ENCODE measurements at regions not wholly inside any gene's neighbourhood (a gene's known extent, or its start where the extent isn't known, plus 50 kb on each side); places are given as distances from the start of the nearest gene placed in this dataset.

- no peak overlapping the region for H3K4me3 ChIP-seq
- no peaks in the 10 kb centered on the region for H3K36me3 ChIP-seq
- no peaks in the 10 kb centered on the region for H3K4me1 ChIP-seq (replicated peaks)
- no peaks in the 10 kb centered on the region for H3K9me3 ChIP-seq
- H3K27me3 ChIP-seq (replicated peaks; ENCODE audit: insufficient read depth), result no peaks in the 10 kb centered on the region
- no peak for DNase-seq (ENCODE audit: low spot score)
- intact Hi-C loops (cut with DNase I), result no loop called here
- TF ChIP-seq POLR2A (IDR thresholded peaks at IDR 0.05) (no peak), POLR2AphosphoS5 (IDR thresholded peaks at IDR 0.05) (no peak)
- TF ChIP-seq, protein P1, sequence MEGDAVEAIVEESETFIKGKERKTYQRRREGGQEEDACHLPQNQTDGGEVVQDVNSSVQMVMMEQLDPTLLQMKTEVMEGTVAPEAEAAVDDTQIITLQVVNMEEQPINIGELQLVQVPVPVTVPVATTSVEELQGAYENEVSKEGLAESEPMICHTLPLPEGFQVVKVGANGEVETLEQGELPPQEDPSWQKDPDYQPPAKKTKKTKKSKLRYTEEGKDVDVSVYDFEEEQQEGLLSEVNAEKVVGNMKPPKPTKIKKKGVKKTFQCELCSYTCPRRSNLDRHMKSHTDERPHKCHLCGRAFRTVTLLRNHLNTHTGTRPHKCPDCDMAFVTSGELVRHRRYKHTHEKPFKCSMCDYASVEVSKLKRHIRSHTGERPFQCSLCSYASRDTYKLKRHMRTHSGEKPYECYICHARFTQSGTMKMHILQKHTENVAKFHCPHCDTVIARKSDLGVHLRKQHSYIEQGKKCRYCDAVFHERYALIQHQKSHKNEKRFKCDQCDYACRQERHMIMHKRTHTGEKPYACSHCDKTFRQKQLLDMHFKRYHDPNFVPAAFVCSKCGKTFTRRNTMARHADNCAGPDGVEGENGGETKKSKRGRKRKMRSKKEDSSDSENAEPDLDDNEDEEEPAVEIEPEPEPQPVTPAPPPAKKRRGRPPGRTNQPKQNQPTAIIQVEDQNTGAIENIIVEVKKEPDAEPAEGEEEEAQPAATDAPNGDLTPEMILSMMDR (IDR thresholded peaks at IDR 0.05), result no peak
- 85% methylated on average over 2 of the region's 2 CpGs for WGBS
- no peak overlapping the region for H3K27ac ChIP-seq
These were observed 220.1 kb downstream of the IRS1 start for GRCh38 chr2:226579519-226579918.

- no peaks in the 10 kb centered on the region for H3K36me3 ChIP-seq
These were observed 220.7 kb downstream of the IRS1 start for GRCh38 chr2:226578879-226579278.

GRCh38 chr2:226578373-226578772, 221.2 kb downstream of the IRS1 start:
- Histone ChIP-seq H3K4me3 (no peak overlapping the region), H3K27ac (no peak overlapping the region), H3K9me3 (no peaks in the 10 kb centered on the region), H3K36me3 (no peaks in the 10 kb centered on the region), H3K4me1 (replicated peaks) (no peaks in the 10 kb centered on the region), H3K27me3 (replicated peaks; ENCODE audit: insufficient read depth) (no peaks in the 10 kb centered on the region)
- DNase-seq (ENCODE audit: low spot score), result no peak
- intact Hi-C loops (cut with DNase I), result no loop called here
- 95% methylated on average over 3 of the region's 3 CpGs for WGBS
- TF ChIP-seq, protein P1 (IDR thresholded peaks at IDR 0.05), result no peak
- TF ChIP-seq POLR2A (IDR thresholded peaks at IDR 0.05) (no peak), POLR2AphosphoS5 (IDR thresholded peaks at IDR 0.05) (no peak)

More at GRCh38 chr2:226578879-226579278, 220.7 kb downstream of the IRS1 start:
- H3K27me3 ChIP-seq (replicated peaks; ENCODE audit: insufficient read depth), result no peaks in the 10 kb centered on the region
- intact Hi-C loops (cut with DNase I), result no loop called here
- 88% methylated on average over 1 of the region's 1 CpG for WGBS
- no peak for DNase-seq (ENCODE audit: low spot score)
- TF ChIP-seq, protein P1 (IDR thresholded peaks at IDR 0.05), result no peak
- TF ChIP-seq POLR2AphosphoS5 (IDR thresholded peaks at IDR 0.05) (no peak), POLR2A (IDR thresholded peaks at IDR 0.05) (no peak)
- H3K4me3 ChIP-seq, result no peak overlapping the region
- no peak overlapping the region for H3K27ac ChIP-seq
- H3K9me3 ChIP-seq, result no peaks in the 10 kb centered on the region
- no peaks in the 10 kb centered on the region for H3K4me1 ChIP-seq (replicated peaks)

DNA sequence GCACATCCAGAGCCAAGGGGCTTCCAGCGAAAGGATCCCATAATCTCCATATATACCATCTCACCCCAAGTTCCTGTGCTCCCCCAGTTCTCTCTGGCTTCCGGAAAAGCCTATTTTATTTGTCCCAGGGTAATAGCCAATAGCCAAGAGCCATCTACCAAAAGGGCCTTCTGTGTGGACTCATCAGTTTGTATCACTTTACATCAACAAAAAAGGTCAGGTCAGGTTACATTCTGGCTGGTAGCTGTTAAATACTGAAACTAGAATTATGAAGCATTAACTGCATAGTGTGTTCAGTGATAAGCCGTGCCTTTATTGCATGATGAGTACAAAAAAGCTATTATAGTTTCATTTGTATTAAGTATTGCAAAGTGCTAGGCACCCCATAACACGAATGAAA, 223.7 kb downstream of the IRS1 start:
- Histone ChIP-seq H3K36me3 (no peaks in the 10 kb centered on the region), H3K4me1 (replicated peaks) (no peaks in the 10 kb centered on the region), H3K27me3 (replicated peaks; ENCODE audit: insufficient read depth) (no peaks in the 10 kb centered on the region), H3K27ac (no peak overlapping the region), H3K9me3 (no peaks in the 10 kb centered on the region), H3K4me3 (no peak overlapping the region)
- TF ChIP-seq, protein P1 (IDR thresholded peaks at IDR 0.05), result no peak
- TF ChIP-seq POLR2A (IDR thresholded peaks at IDR 0.05) (no peak), POLR2AphosphoS5 (IDR thresholded peaks at IDR 0.05) (no peak)
- 75% methylated on average over 4 of the region's 4 CpGs for WGBS
- intact Hi-C loops (cut with DNase I), result no loop called here
- no peak for DNase-seq (ENCODE audit: low spot score)

DNA sequence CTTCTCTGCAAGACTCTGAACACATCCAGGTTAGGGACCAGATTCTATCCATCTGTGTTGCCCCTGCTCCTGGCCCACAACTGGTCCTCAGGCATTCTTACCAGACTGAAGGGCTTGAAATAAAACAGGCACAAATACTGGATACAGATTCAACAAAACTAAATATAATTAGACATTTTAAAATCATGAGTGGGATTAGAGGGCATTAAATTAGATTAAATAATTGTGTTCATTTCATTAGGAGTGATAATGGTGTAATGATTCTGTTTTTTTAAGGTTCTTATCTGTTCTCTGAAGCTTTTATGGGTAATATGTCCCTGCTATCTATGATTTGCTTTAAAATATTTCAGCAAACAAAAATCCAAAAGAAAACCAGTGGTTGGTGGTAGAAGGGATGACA, 226.5 kb downstream of the IRS1 start:
- Histone ChIP-seq H3K9me3 (no peaks in the 10 kb centered on the region), H3K4me1 (replicated peaks) (no peaks in the 10 kb centered on the region), H3K36me3 (no peaks in the 10 kb centered on the region), H3K27me3 (replicated peaks; ENCODE audit: insufficient read depth) (no peaks in the 10 kb centered on the region), H3K4me3 (no peak overlapping the region), H3K27ac (no peak overlapping the region)
- intact Hi-C loops (cut with DNase I), result no loop called here
- TF ChIP-seq POLR2AphosphoS5 (IDR thresholded peaks at IDR 0.05) (no peak), POLR2A (IDR thresholded peaks at IDR 0.05) (no peak)
- TF ChIP-seq, protein P1 (IDR thresholded peaks at IDR 0.05), result no peak
- no peak for DNase-seq (ENCODE audit: low spot score)
